GM21619 (cell line): ENCODE measurements at regions not wholly inside any gene's neighbourhood (a gene's known extent, or its start where the extent isn't known, plus 50 kb on each side); places are given as distances from the start of the nearest gene placed in this dataset.

Experiments
- ATAC-seq: cut with Tn5 transposase; IDR thresholded peaks from one replicate; pipeline ENCODE4 v1.9.1; 2021; ENCODE audit not compliant: unreplicated experiment

DNA sequence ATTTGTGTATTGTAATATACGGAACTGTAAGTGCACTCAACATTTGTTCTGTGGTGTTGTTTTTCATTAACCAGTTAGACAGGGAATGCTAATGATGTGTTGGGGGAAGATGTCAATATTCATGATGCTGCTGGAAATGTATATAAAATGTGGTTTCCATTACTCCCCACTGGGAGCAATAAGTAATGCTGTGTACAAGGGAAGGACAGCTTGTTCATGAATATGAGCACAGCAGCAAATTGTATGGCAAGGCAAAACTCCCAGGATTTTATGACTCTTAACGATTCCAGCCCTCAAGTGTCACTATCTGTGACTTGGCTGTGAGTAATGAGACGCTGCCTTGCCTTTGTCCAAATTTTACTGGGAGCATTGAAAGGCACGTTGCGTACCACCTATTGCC, 312.4 kb upstream of the DDX18 start:
- no peak for ATAC-seq

DNA sequence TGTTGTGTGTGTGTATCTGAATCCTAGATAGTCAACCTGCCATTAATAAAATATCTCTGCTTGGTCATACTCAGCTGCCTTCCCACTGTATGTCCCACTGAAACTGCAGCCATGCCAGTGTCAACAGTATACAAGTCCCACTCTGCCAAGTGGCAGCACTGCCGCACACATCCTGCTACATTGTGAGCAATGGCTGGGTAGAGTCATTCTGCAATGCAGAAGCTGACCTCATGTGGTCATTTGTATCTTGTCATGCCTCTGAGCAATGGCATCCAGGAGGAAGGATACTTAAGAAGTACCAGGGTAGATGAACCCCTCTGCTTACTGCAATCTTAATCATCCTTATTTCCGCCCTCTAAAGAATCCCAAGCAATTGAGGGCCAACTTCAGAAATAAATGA, 302.2 kb upstream of the DDX18 start:
- ATAC-seq: no peak

DNA sequence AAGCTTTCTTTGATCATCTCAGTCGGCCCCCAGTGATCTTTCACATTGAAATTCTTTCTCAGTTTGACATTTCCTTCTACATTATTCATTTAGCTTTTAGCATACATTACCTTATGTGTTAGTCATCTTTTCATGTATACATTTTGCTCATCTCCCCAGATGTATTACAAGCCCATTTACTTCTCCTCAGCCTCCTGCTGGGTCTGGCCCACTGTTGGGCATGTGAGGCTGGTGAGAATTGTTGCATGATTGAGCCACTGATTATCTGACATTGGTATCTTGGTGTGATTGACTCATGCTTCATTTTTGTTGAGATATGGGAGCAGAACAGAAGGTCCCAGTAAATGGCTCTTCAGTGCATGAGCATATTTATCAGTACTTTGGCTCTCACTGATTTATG, 300.1 kb upstream of the DDX18 start:
- no peak for ATAC-seq

DNA sequence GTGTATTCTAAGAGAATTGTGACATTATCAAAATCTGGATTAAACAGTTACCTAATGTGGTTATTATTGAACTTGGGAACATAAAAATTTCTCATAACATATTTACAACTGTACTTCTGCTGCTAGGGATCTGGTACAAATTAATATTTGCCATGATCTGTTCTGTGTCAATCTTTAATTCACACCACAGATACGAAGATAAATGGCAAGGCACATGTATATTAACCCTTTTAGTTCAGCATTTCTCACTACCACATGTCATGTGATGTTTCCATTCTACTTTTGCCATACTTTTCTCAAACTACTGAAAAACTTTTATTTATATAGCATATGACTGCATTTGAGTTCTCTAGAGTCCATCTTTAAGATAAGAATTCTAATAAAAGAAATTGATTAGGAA, 295.3 kb upstream of the DDX18 start:
- no peak for ATAC-seq

DNA sequence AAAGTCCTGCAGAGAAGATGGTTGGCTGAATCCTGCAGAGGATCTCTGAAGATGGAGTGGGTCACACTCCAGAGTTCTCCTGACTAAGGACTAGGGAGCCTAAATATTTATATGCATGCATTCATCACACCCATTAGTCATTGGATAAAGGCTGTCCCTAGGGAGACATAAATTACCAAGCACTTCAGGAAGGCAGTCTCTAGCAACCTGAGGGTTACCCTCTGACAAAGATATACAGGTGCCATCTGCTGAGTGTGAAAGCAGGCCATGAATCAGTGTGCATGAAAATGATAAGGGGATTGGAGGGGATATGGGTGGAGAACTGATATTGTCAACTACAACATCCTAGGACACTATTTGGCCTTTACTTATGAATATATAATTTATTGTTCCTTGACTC, 294.8 kb upstream of the DDX18 start:
- no peak for ATAC-seq

DNA sequence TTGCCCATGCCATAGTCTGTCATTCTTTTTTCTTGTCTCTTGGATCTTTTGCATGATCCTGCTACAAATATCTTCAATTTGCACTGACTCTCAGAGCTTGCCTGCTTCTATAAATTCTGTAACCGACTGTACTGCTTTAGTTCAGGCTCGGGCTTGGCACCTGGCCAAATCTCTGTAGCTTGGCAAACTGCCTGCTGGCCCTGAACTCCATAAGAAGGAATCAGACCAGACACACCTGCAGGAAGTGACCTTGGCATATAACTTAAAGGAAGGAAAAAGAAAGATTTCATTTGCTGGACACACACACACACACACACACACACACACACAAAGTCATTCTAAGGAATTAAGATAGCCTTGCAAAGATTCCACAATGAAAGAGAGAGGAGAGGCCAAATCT, 291.2 kb upstream of the DDX18 start:
- no peak for ATAC-seq

DNA sequence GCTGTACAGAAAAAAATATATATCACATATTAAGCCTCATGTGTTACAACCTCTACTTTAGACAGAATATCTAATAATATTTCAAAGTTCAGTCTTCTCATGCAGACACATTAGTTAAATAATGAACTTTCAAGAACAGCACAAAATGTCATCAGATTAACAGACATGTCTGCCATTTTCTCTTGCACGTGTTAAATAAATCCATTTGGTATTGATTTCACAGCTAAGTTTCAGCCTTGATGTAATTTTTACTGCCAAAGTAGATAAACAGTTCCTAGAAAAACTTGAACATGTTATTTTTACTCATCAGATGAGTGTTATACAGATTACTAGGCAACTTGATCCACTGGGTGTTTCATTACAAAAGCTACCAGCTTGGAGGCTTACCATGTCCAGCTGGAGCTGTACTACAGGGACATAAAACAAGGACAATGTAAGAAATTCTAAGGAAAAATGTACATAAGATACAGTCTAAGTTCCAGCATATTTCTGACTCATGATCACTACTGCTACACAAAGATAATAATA, 290.7 kb upstream of the DDX18 start:
- ATAC-seq: no peak

DNA sequence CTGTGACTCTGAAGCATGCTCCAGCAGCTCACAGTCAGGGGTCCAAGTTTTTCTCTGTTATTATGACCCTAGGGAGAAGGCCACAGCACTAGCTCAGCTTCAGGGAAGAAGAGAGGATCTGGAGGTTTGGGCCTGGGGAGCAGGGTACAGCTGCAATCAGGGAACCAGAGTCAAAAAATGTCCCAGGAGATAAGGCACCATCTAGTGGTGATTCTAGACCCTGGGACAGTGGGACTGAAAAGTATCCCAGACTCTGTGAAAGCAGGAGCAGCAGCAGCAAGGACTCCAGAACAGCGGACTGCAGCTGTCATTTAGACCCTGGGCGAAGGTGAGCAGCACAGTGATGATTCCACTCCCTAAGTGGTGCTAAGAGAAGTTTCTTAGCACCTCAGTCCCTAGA, 278.4 kb upstream of the DDX18 start:
- ATAC-seq: no peak

DNA sequence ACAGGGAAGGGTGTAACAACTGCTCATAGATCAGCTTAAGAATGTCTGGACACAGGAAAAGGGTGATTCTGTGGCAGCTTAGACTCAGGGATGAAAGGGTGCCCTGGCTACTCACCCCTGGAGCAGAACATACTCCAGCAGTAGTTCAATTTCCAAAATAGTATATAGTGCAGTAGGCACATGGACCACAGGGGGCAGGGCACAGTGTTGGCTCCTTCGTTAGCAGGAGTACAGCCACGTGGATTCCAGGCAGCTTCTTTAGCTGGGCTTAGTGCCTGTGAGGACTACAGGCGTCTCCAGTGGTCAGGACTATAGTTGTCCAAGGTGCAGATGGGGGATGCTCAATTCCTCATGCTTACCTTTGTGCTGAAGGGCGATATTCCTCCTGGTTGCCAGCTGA, 277.5 kb upstream of the DDX18 start:
- no peak for ATAC-seq

DNA sequence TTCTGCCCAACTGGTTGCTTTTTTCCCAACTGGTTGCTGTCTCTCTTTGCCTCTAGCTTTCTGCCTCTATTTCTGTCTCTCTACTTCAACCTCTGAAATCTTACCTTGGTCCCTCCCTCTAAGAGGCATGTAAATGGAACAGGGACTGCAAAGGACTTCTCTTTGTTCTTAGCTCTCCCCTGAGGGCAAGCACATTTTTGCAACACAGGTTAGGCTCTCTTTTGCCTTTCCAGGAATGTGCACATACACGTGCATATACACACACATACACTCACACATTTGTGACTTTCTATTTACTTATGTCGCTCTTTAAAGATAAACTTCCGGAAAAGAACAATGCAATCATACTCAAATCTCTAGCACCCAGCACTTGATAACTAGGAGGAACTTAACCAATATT, 262.6 kb upstream of the DDX18 start:
- ATAC-seq: no peak

DNA sequence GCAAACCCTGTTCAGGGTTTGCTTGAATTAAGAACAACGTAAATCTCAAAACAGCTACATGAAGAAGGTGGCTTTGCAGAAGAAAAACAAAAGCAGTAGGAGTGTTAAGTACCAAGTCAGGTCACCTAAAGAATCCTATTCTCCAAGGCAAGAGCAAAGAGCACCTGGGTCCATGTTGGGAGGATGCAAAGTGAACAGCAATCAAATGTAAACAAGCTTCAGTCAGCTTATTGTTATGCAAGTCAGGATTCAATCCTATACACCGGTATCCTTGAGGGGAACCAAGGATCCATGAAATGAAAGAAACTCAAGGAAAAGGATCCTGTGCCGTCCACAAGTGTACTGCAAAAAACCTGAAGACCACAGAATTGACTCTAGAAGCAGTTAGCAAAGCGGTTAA, 261.0 kb upstream of the DDX18 start:
- ATAC-seq: no peak

DNA sequence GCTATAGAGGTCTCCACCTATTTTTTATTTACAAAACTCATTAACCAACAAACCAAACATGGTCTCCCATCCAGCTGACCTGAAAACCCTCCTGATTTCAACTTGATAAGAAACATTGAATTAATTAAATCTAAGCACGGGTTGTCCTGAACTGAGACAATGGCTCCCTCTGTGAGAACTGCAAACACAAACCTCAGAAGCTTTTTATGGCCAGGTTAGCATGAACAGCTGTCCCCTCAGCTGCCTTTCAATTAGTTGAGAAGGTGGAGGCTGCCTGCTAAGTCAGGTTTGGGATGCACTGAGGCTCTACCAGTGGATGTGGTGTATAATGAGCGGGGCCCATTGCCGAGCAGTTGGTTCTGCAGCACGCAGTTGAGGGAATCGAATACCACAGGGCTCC, 258.5 kb upstream of the DDX18 start:
- no peak for ATAC-seq

DNA sequence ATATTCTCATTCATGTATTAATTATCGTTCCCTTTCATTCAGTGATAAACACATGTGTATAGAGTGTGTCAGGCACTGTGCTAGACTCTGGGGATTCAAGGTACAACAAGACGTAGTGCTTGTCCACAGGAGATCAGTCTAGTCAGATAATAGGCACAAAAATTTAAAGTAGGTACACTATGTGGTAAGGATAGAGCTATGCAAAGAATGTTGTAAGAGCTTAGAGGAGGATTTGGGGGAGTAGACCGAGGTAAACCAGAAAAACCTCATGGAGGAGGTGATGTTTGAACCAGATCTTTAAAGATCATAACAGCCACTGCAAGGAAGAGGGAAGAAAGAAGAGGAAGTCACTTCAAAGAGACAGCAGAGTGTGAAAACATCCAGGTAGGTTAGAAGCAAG, 256.9 kb upstream of the DDX18 start:
- no peak for ATAC-seq

DNA sequence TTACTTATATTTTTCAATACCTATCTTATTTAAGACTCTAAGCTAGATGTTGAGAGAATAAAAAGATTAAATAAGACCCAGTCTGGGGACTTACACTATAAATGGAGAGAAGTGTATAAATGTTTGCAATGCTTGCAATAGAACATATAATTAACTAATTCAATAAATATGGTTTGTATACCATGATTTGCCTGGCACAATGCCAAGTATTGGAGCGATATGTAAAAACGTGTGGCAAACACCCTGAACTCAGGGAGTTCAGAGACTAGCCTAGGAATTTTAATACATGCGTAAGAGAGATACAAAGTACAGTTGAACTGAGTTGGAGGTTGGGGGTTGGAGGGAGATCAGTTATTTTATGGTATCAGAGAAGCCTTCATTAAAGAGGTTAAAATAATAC, 251.8 kb upstream of the DDX18 start:
- no peak for ATAC-seq

DNA sequence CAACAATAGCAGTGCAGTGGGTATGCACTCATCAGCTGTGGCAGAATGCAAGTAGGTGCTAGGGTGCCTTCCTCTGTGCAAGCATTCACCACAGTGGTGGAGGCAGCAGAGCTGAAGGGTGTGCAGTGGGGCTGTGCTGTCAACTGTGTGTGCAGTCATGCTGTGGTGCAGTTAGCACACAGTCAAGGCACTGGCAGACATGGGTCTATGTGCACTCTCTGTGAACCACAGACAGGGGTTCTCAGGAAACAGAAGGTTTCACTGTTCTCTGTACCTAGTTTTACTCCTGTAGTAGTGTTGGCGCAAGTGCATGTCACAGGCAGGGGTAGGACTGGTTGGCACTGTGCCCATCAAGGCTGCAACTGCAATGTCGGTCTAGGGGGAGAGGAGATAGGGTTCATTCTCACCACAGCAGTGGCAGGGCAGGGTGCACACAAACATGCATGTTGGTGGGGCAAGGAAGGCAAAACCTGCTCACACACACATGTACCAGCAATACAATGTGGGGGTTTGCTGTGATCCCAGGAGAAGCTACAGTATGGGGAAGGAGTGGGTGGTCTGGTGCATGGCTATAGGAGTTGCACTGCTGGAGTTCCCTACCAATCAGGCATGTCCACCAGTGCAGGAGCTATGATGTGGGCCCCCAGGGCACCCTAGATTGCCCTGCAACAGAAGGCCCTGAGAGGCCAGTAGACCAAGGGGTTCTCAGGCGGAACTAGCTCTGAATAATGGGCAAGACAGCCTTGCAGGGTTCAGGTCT, 242.7 kb upstream of the DDX18 start:
- ATAC-seq: no peak

DNA sequence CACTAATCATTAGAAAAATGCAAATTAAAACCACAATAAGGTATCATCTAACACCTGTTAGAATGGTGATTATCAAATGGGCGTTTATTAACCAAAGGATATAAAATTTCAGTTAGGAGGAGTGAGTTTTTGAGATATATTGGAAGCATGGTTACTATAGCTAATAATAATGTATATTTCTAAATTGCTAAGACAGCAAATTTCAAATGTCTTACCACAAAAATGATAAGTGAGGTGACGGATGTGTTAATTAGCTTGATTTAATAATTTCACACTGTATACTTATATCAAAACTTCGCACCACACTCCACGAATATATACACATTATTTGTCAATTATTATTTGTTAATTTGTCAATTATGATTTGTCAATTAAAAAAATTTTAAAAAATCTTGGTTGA, 227.2 kb upstream of the DDX18 start:
- ATAC-seq: no peak

DNA sequence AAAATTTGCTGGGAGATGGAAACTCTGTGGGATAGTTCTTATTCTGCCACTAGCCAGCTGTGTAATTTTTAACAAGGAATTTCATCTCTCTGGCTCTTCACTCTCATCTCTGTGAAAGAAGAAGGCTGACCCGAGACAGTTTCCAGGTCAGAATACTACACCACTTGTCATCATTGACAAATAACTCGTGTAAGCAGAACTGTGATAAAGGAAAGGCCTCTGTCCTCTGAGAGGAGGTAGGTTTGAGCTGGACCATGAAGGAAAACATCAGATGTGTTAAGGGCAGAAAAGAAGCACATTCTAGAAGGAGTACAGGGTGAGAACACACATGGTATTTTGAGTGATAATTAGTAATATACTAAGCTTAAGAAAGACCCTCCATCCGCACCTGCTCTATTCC, 211.4 kb upstream of the DDX18 start:
- ATAC-seq: no peak

DNA sequence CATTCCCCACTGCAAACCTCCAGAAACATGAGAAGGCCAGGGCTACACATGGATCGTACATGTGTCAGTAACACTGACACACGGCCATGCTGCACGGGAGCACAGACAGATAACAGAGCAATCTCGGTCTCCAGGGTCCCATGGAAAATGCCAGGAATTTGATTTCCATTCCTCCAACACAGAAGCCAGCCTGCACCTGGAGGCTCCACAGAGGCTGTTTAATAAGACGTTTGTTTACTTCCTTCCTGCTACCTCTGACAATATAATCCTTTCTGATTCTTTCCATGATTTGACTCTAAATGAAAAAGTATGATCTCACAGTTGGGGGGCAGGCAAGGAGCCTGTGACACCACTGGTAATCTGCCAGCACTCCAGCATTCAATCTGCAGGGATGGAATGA, 210.9 kb upstream of the DDX18 start:
- no peak for ATAC-seq

DNA sequence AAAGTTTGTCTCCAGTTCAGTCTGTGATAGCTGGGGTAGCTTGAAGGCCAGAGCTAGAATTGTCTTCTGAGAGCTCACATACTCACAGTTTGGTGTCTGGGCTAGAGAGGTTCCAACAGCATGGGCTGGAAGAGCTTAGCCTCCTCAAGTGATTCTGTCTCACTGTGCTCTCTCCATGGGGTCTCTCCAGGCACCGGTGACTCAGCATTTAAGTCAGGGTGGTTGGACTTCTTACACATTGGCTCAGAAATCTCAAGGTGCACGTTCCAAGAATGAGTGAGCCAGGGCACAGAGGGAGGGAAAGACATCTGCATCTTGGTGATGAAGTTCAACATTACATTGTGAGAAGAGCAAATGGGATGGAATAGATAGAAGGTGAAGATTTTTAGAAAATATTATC, 207.3 kb upstream of the DDX18 start:
- ATAC-seq: no peak

DNA sequence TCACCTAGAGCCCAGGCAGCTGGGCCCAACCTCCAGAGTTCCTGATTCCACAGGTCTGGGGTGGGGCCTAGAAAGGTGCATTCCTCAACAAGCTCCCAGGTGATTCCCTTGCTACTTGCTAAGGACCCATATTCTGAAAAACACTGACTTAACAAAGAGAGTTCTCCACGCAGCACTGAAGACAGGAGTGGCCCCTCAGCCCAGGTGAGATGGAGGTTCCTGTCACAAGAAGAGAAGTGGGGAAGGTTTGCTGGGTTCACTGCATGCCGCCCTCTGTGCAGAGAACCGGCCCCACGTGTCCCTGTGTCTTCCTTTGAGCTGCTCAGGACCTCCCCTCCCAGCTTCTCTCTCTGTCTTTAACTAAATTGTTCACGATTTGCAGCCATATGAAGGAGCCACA, 201.4 kb upstream of the DDX18 start:
- ATAC-seq: no peak

DNA sequence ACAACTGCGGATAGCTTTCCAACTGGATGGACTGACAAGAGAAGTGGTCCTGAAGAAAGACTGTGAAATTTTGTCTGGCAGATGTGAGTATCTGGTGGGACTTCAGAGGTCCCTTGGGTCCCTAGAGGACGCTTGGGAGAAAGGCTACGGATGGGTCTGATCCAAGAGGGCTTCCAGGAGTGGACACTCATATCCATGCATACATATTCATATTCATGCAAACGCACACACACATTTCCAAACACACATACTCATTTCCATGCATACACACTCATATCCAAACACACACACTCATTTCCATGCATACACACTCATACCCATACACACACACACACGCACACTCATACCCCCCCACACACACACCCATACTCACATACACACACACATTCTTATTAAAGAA, 200.2 kb upstream of the DDX18 start:
- ATAC-seq: no peak

DNA sequence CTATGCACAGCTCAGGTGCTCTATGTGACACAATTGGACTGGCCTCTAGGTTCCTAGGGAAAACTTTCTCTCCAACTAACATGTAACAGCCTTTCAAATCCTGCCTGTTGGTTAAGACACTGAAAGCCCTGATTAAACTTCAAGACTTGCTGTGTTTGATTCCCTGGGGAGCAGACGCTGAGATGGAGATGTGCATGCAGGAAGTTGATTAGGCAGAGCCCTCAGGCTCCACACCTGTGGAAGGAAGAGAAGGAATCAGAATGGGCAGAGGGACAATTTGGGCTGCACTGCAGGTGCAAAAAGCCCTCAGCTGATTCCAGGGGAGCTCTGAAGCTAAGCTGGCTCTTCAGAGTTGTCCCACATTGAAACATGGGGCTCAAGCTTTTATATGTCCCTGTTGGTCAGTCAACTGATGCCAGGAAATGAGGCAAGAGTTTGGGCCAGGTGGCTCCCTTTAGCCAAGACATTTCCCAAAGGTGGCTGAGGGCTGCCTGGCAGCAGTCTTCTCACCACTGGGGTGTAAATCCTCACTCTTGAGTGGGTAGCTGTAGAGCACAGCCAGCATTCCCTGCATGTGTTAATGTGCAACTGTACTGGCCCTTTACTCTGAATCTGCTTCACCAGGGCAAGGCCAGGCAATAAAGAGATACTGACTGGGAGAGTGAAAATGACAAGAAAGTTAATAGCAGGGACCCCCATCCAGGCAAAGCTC, 199.5 kb upstream of the DDX18 start:
- ATAC-seq: no peak

DNA sequence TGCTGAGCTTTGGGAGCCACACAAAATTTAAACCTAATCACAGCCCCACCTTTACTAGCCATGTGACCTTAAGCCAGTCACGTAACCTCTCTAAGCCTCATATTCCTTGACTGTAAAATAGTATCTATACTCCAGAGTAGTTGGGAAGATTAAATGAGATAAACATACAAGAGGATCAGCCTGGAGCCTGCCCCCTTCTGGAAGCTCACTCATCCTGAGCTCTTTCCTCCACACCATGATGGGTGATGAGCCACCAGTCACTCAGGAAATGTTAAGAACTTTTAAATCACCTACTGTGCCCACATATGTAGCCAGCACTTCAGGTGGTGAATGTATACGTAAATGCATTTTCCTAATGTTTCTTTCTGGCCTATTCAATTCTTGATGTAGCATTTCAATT, 195.9 kb upstream of the DDX18 start:
- ATAC-seq: no peak
